ENCODE measurements at regions not wholly inside any gene's neighbourhood (a gene's known extent, or its start where the extent isn't known, plus 50 kb on each side); places are given as distances from the start of the nearest gene placed in this dataset.

GRCh38 chr4:136463941-136464340 is 1068.4 kb downstream of the PCDH18 start:
- TF ChIP-seq, protein P1, sequence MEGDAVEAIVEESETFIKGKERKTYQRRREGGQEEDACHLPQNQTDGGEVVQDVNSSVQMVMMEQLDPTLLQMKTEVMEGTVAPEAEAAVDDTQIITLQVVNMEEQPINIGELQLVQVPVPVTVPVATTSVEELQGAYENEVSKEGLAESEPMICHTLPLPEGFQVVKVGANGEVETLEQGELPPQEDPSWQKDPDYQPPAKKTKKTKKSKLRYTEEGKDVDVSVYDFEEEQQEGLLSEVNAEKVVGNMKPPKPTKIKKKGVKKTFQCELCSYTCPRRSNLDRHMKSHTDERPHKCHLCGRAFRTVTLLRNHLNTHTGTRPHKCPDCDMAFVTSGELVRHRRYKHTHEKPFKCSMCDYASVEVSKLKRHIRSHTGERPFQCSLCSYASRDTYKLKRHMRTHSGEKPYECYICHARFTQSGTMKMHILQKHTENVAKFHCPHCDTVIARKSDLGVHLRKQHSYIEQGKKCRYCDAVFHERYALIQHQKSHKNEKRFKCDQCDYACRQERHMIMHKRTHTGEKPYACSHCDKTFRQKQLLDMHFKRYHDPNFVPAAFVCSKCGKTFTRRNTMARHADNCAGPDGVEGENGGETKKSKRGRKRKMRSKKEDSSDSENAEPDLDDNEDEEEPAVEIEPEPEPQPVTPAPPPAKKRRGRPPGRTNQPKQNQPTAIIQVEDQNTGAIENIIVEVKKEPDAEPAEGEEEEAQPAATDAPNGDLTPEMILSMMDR (IDR thresholded peaks at IDR 0.05; ENCODE audit: low read depth, low read length, poor library complexity, severe bottlenecking): no peak
- no peak for TF ChIP-seq EZH2phosphoT487 (IDR thresholded peaks at IDR 0.05; ENCODE audit: borderline replicate concordance, low read length)
